Neural cell (in vitro differentiated cells): ENCODE measurements at regions not wholly inside any gene's neighbourhood (a gene's known extent, or its start where the extent isn't known, plus 50 kb on each side); places are given as distances from the start of the nearest gene placed in this dataset.

Source experiments
- H2AFZ ChIP-seq: fragments of 200-600, 300-800 bp; sonication (generic), shearing (Covaris generic); 2 replicates; pipeline ENCODE4 v1.6.0; 2014; ENCODE audit warnings: low read depth, mild to moderate bottlenecking, antibody characterized with exemption, low read length, moderate library complexity
- H3F3A ChIP-seq: fragments of 200-600 bp; shearing (Covaris generic); 2 replicates; pipeline ENCODE4 v1.6.1; 2016; ENCODE audit warnings: mild to moderate bottlenecking, moderate library complexity, mixed read lengths, antibody characterized with exemption, low read length; ENCODE audit not compliant: insufficient read depth, poor library complexity, severe bottlenecking
- H3K27ac ChIP-seq: fragments of 200-600, 300-800 bp; sonication (generic), shearing (Covaris generic); 2 replicates; pipeline ENCODE4 v1.5.1; 2014; ENCODE audit warnings: mild to moderate bottlenecking, low read length, moderate library complexity
- H3K27me3 ChIP-seq: fragments of 300-800, 200-600 bp; sonication (generic), shearing (Covaris generic); 2 replicates; pipeline ENCODE4 v1.6.0; 2014; ENCODE audit warnings: mild to moderate bottlenecking, low read depth, low read length, moderate library complexity; ENCODE audit not compliant: insufficient read depth
- H3K36me3 ChIP-seq: fragments of 300-800, 200-600 bp; sonication (generic), shearing (Covaris generic); 2 replicates; pipeline ENCODE4 v1.5.1; 2014; ENCODE audit warnings: mild to moderate bottlenecking, antibody characterized with exemption, low read length, moderate library complexity; ENCODE audit not compliant: insufficient read depth
- H3K4me2 ChIP-seq: fragments of 300-800, 200-600 bp; sonication (generic), shearing (Covaris generic); 2 replicates; pipeline ENCODE4 v1.6.0; 2014; ENCODE audit warnings: mild to moderate bottlenecking, low read length
- H3K4me3 ChIP-seq: fragments of 300-800, 200-600 bp; sonication (generic), shearing (Covaris generic); 2 replicates; pipeline ENCODE4 v1.5.1; 2014; ENCODE audit warnings: mild to moderate bottlenecking, low read length, moderate library complexity
- H3K79me2 ChIP-seq: fragments of 200-600 bp; shearing (Covaris generic); replicated peaks from 2 replicates; pipeline ENCODE4 v1.6.0; 2014; ENCODE audit warnings: mild to moderate bottlenecking, low read length, moderate library complexity; ENCODE audit not compliant: insufficient read depth
- H3K9ac ChIP-seq: fragments of 300-800, 200-600 bp; sonication (generic), shearing (Covaris generic); 2 replicates; pipeline ENCODE4 v1.6.1; 2016; ENCODE audit warnings: mild to moderate bottlenecking, low read length, mixed read lengths
- H3K9me2 ChIP-seq: fragments of 200-600 bp; shearing (Covaris generic); 2 replicates; pipeline ENCODE4 v1.6.1; 2016; ENCODE audit warnings: mild to moderate bottlenecking, low read length, mixed read lengths; ENCODE audit not compliant: insufficient read depth
- H3K9me3 ChIP-seq: fragments of 200-600, 300-800 bp; sonication (generic), shearing (Covaris generic); 2 replicates; pipeline ENCODE4 v1.6.1; 2016; ENCODE audit warnings: mild to moderate bottlenecking, mixed run types, low read length, moderate library complexity, mixed read lengths
- H4K20me1 ChIP-seq: fragments of 200-600 bp; shearing (Covaris generic); 2 replicates; pipeline ENCODE4 v1.6.1; 2016; ENCODE audit warnings: mild to moderate bottlenecking, mixed run types; ENCODE audit not compliant: insufficient read depth
- CTCF ChIP-seq: fragments of 450-650 bp; IDR thresholded peaks from 2 replicates; pipeline ENCODE4 v1.5.1; 2014; ENCODE audit warnings: antibody characterized with exemption, mild to moderate bottlenecking, moderate library complexity; ENCODE audit not compliant: poor library complexity, severe bottlenecking
- EP300 ChIP-seq: fragments of 450-650 bp; conservative IDR thresholded peaks from 2 replicates; pipeline ENCODE4 v1.6.1; 2014; ENCODE audit warnings: antibody characterized with exemption, mild to moderate bottlenecking, moderate library complexity; ENCODE audit not compliant: poor library complexity, severe bottlenecking
- EZH2 ChIP-seq: fragments of 200-600, 300-800 bp; shearing (Covaris generic), sonication (generic); IDR thresholded peaks from 2 replicates; pipeline ENCODE4 v1.6.1; 2014; ENCODE audit warnings: antibody characterized with exemption, low read length, borderline replicate concordance, mild to moderate bottlenecking; ENCODE audit not compliant: insufficient read depth, poor library complexity, severe bottlenecking
- MXI1 ChIP-seq: fragments of 450-650 bp; conservative IDR thresholded peaks from 2 replicates; pipeline ENCODE4 v1.6.1; 2014; ENCODE audit warnings: antibody characterized with exemption, mild to moderate bottlenecking; ENCODE audit not compliant: poor library complexity, severe bottlenecking
- POLR2AphosphoS5 ChIP-seq: IDR thresholded peaks from 2 replicates; pipeline ENCODE4 v1.6.1; 2012
- RAD21 ChIP-seq: fragments of 450-650 bp; conservative IDR thresholded peaks from 2 replicates; pipeline ENCODE4 v1.6.1; 2014; ENCODE audit warnings: antibody characterized with exemption, mild to moderate bottlenecking, moderate library complexity
- REST ChIP-seq: IDR thresholded peaks from 2 replicates; pipeline ENCODE4 v1.6.1; 2012; ENCODE audit warnings: borderline replicate concordance
- SMC3 ChIP-seq: fragments of 450-650 bp; conservative IDR thresholded peaks from 2 replicates; pipeline ENCODE4 v1.6.1; 2014; ENCODE audit warnings: antibody characterized with exemption, mild to moderate bottlenecking, moderate library complexity; ENCODE audit not compliant: poor library complexity
- TAF1 ChIP-seq: IDR thresholded peaks from 2 replicates; pipeline ENCODE4 v1.6.1; 2012; ENCODE audit warnings: low read depth

- Histone ChIP-seq H3K36me3 (no peaks in the 10 kb centered on the region), H4K20me1 (no peaks in the 10 kb centered on the region), H3K27me3 (no peaks in the 10 kb centered on the region), H3F3A (no peaks in the 10 kb centered on the region), H3K27ac (no peak overlapping the region), H3K9me3 (no peaks in the 10 kb centered on the region), H3K4me2 (no peak overlapping the region), H3K79me2 (no peaks in the 10 kb centered on the region), H3K4me3 (no peak overlapping the region), H3K9ac (no peak overlapping the region), H2AFZ (no peak overlapping the region), H3K9me2 (no peaks in the 10 kb centered on the region)
- TF ChIP-seq RAD21 (no peak), REST (no peak), TAF1 (no peak), MXI1 (no peak), EZH2 (no peak), EP300 (no peak), CTCF (no peak), SMC3 (no peak), POLR2AphosphoS5 (no peak)
Measured at GRCh38 chr10:33793793-33794192, 459.3 kb upstream of the NRP1 start.

GRCh38 chr10:33791272-33791660 lies 456.8 kb upstream of the NRP1 start:
- Histone ChIP-seq H4K20me1 (no peaks in the 10 kb centered on the region), H3K36me3 (no peaks in the 10 kb centered on the region), H3K79me2 (no peaks in the 10 kb centered on the region), H3K4me3 (no peak overlapping the region), H3K9me2 (no peaks in the 10 kb centered on the region), H3K4me2 (no peak overlapping the region), H2AFZ (no peak overlapping the region), H3K27me3 (no peaks in the 10 kb centered on the region), H3K27ac (no peak overlapping the region), H3F3A (no peaks in the 10 kb centered on the region), H3K9me3 (no peaks in the 10 kb centered on the region), H3K9ac (no peak overlapping the region)
- TF ChIP-seq REST = no peak
- no peak for TF ChIP-seq CTCF
